Dendritic cell treated with granulocyte-macrophage colony-stimulating factor and Interleukin-4, amounts not matched to agents 40 ng/mL and 50 ng/mL, for 4 days (primary cell): ENCODE measurements at regions not wholly inside any gene's neighbourhood (a gene's known extent, or its start where the extent isn't known, plus 50 kb on each side); places are given as distances from the start of the nearest gene placed in this dataset.

Source experiments
- H3K27ac Mint-ChIP-seq: one replicate; pipeline ENCODE4 v1.8.0; 2022; ENCODE audit warnings: mild to moderate bottlenecking, mixed read lengths
- H3K27me3 Mint-ChIP-seq: one replicate; pipeline ENCODE4 v1.8.0; 2022; ENCODE audit warnings: mild to moderate bottlenecking, mixed read lengths
- H3K36me3 Mint-ChIP-seq: one replicate; pipeline ENCODE4 v1.8.0; 2022; ENCODE audit warnings: low read depth, mixed read lengths
- H3K4me1 Mint-ChIP-seq: one replicate; pipeline ENCODE4 v1.8.0; 2022; ENCODE audit warnings: low read depth, mixed read lengths
- H3K4me3 Mint-ChIP-seq: one replicate; pipeline ENCODE4 v1.8.0; 2022; ENCODE audit warnings: mild to moderate bottlenecking, moderate library complexity, mixed read lengths
- H3K9me3 Mint-ChIP-seq: one replicate; pipeline ENCODE4 v1.8.0; 2022; ENCODE audit warnings: mixed read lengths
- intact Hi-C: fragments of 100-400 bp; cut with micrococcal nuclease; formaldehyde crosslinking; loops from one replicate; pipeline ENCODE4 v1.15.0; 2022

- Mint-ChIP-seq H3K27me3 (no peaks in the 10 kb centered on the region), H3K4me3 (no peak overlapping the region), H3K4me1 (no peaks in the 10 kb centered on the region), H3K36me3 (no peaks in the 10 kb centered on the region), H3K27ac (no peak overlapping the region), H3K9me3 (no peaks in the 10 kb centered on the region)
- intact Hi-C loops: no loop called here
Observed at GRCh38 chr12:89098441-89099112, 253.7 kb downstream of the DUSP6 start.

GRCh38 chr12:89092297-89092696, 260.0 kb downstream of the DUSP6 start:
- intact Hi-C loops: no loop called here
- H3K9me3 Mint-ChIP-seq: peaks cover 26% of the 10 kb centered on the region
- no peak overlapping the region for H3K27ac Mint-ChIP-seq
- H3K4me1 Mint-ChIP-seq: no peaks in the 10 kb centered on the region
- no peak overlapping the region for H3K4me3 Mint-ChIP-seq
- H3K36me3 Mint-ChIP-seq: peaks cover 8% of the 10 kb centered on the region
- no peaks in the 10 kb centered on the region for H3K27me3 Mint-ChIP-seq

GRCh38 chr12:89091293-89091841, 260.9 kb downstream of the DUSP6 start:
- no peaks in the 10 kb centered on the region for H3K4me1 Mint-ChIP-seq
- intact Hi-C loops: no loop called here
- H3K27ac Mint-ChIP-seq: no peak overlapping the region
- no peak overlapping the region for H3K4me3 Mint-ChIP-seq
- H3K27me3 Mint-ChIP-seq: no peaks in the 10 kb centered on the region
- peaks cover 8% of the 10 kb centered on the region for H3K36me3 Mint-ChIP-seq
- peaks cover 26% of the 10 kb centered on the region for H3K9me3 Mint-ChIP-seq

- intact Hi-C loops: no loop called here
- peaks cover 26% of the 10 kb centered on the region for H3K9me3 Mint-ChIP-seq
Observed at GRCh38 chr12:89089264-89089663, 263.0 kb downstream of the DUSP6 start.

GRCh38 chr12:89087876-89088275, 264.4 kb downstream of the DUSP6 start:
- H3K9me3 Mint-ChIP-seq: peaks cover 26% of the 10 kb centered on the region
- peaks cover 8% of the 10 kb centered on the region for H3K36me3 Mint-ChIP-seq
- no peak overlapping the region for H3K4me3 Mint-ChIP-seq
- peaks cover 6% of the 10 kb centered on the region for H3K4me1 Mint-ChIP-seq
- intact Hi-C loops: no loop called here
- H3K27ac Mint-ChIP-seq: no peak overlapping the region
- no peaks in the 10 kb centered on the region for H3K27me3 Mint-ChIP-seq

More at GRCh38 chr12:89089264-89089663, 263.0 kb downstream of the DUSP6 start:
- Mint-ChIP-seq H3K4me3 (no peak overlapping the region), H3K4me1 (no peaks in the 10 kb centered on the region), H3K36me3 (peaks cover 8% of the 10 kb centered on the region), H3K27me3 (no peaks in the 10 kb centered on the region), H3K27ac (no peak overlapping the region)

GRCh38 chr12:89087149-89087825, 265.0 kb downstream of the DUSP6 start:
- Mint-ChIP-seq H3K36me3 (peaks cover 8% of the 10 kb centered on the region), H3K4me1 (peaks cover 10% of the 10 kb centered on the region), H3K27ac (no peak overlapping the region), H3K4me3 (no peak overlapping the region), H3K9me3 (peaks cover 23% of the 10 kb centered on the region), H3K27me3 (no peaks in the 10 kb centered on the region)
- intact Hi-C loops: no loop called here

GRCh38 chr12:89085421-89085820, 266.9 kb downstream of the DUSP6 start:
- H3K4me3 Mint-ChIP-seq: no peak overlapping the region
- H3K27me3 Mint-ChIP-seq: no peaks in the 10 kb centered on the region
- H3K27ac Mint-ChIP-seq: no peak overlapping the region
- peaks cover 20% of the 10 kb centered on the region for H3K4me1 Mint-ChIP-seq
- peaks cover 3% of the 10 kb centered on the region for H3K36me3 Mint-ChIP-seq
- peaks cover 5% of the 10 kb centered on the region for H3K9me3 Mint-ChIP-seq
- intact Hi-C loops: no loop called here

- H3K27me3 Mint-ChIP-seq: no peaks in the 10 kb centered on the region
- H3K4me1 Mint-ChIP-seq: peaks cover 20% of the 10 kb centered on the region
- no peak overlapping the region for H3K27ac Mint-ChIP-seq
- intact Hi-C loops: no loop called here
- no peaks in the 10 kb centered on the region for H3K9me3 Mint-ChIP-seq
- H3K36me3 Mint-ChIP-seq: no peaks in the 10 kb centered on the region
- no peak overlapping the region for H3K4me3 Mint-ChIP-seq
Observed at GRCh38 chr12:89084751-89085150, 267.6 kb downstream of the DUSP6 start.

- intact Hi-C loops: no loop called here
- Mint-ChIP-seq H3K4me3 (no peak overlapping the region), H3K27ac (no peak overlapping the region), H3K9me3 (no peaks in the 10 kb centered on the region), H3K27me3 (no peaks in the 10 kb centered on the region), H3K36me3 (no peaks in the 10 kb centered on the region), H3K4me1 (peaks cover 20% of the 10 kb centered on the region)
Observed at GRCh38 chr12:89083491-89083890, 268.8 kb downstream of the DUSP6 start.

GRCh38 chr12:89082370-89082753, 269.9 kb downstream of the DUSP6 start:
- Mint-ChIP-seq H3K9me3 (no peaks in the 10 kb centered on the region), H3K27me3 (no peaks in the 10 kb centered on the region), H3K4me3 (no peak overlapping the region), H3K27ac (no peak overlapping the region), H3K4me1 (peaks cover 20% of the 10 kb centered on the region), H3K36me3 (no peaks in the 10 kb centered on the region)
- intact Hi-C loops: no loop called here

- H3K9me3 Mint-ChIP-seq: no peaks in the 10 kb centered on the region
- no peak overlapping the region for H3K27ac Mint-ChIP-seq
- intact Hi-C loops: no loop called here
- no peaks in the 10 kb centered on the region for H3K27me3 Mint-ChIP-seq
- H3K4me3 Mint-ChIP-seq: no peak overlapping the region
- peaks cover 20% of the 10 kb centered on the region for H3K4me1 Mint-ChIP-seq
- H3K36me3 Mint-ChIP-seq: no peaks in the 10 kb centered on the region
Observed at GRCh38 chr12:89081719-89082369, 270.5 kb downstream of the DUSP6 start.

GRCh38 chr12:89080793-89081465, 271.4 kb downstream of the DUSP6 start:
- no peaks in the 10 kb centered on the region for H3K27me3 Mint-ChIP-seq
- no peaks in the 10 kb centered on the region for H3K9me3 Mint-ChIP-seq
- peaks cover 20% of the 10 kb centered on the region for H3K4me1 Mint-ChIP-seq
- H3K4me3 Mint-ChIP-seq: no peak overlapping the region
- no peaks in the 10 kb centered on the region for H3K36me3 Mint-ChIP-seq
- intact Hi-C loops: no loop called here
- no peak overlapping the region for H3K27ac Mint-ChIP-seq

- no peak overlapping the region for H3K4me3 Mint-ChIP-seq
- intact Hi-C loops: no loop called here
- no peaks in the 10 kb centered on the region for H3K27me3 Mint-ChIP-seq
- no peaks in the 10 kb centered on the region for H3K4me1 Mint-ChIP-seq
- no peaks in the 10 kb centered on the region for H3K9me3 Mint-ChIP-seq
- no peak overlapping the region for H3K27ac Mint-ChIP-seq
- no peaks in the 10 kb centered on the region for H3K36me3 Mint-ChIP-seq
Observed at GRCh38 chr12:89075880-89076540, 276.3 kb downstream of the DUSP6 start.
